ENCODE measurements at regions not wholly inside any gene's neighbourhood (a gene's known extent, or its start where the extent isn't known, plus 50 kb on each side); places are given as distances from the start of the nearest gene placed in this dataset.

DNA sequence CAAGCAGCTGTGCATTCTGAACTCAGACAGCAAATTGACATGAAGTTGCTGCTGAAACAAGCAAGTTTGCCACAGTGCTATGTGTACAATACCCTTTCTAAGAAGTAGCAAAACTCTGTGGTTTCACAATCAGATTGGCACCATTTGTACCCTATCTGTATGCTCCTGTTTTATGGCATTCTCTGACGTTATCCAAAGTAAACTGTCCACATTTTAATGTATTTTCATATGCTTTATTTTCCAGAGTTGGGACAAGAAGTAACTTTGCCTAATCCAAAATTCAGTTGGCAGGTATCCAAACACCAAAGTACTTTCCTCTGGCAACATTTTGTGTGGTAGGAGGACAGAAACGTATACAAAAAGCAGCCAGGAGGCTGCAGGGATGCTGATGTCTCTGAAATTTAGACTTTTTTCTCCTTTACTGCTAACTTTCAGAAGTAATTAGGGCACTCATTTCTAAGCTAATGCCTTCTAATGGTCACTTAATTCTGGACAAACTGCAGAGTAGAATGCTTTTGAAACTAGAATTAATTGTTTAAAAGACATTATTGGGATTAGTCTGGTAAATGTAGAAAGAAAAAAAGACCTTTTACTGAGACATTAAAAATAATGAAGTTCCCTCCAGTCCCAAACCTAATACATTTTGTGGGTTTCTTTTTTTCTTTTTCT is 414.7 kb upstream of the NRP1 start:
- Histone ChIP-seq H3K36me3 (ENCODE audit: insufficient read depth in 1 of 2, low read depth in 1 of 2) (no peaks in the 10 kb centered on the region), H3K27me3 (ENCODE audit: insufficient read depth in 3 of 3, low read length in 2 of 3) (no peaks in the 10 kb centered on the region), H3K27ac (no peak overlapping the region), H3K4me1 (peaks cover 16% of the 10 kb centered on the region), H3K9me3 (no peaks in the 10 kb centered on the region), H3K4me3 (no peak overlapping the region)
- intact Hi-C loops (cut with DNase I), result no loop called here
- TF ChIP-seq, protein P1, sequence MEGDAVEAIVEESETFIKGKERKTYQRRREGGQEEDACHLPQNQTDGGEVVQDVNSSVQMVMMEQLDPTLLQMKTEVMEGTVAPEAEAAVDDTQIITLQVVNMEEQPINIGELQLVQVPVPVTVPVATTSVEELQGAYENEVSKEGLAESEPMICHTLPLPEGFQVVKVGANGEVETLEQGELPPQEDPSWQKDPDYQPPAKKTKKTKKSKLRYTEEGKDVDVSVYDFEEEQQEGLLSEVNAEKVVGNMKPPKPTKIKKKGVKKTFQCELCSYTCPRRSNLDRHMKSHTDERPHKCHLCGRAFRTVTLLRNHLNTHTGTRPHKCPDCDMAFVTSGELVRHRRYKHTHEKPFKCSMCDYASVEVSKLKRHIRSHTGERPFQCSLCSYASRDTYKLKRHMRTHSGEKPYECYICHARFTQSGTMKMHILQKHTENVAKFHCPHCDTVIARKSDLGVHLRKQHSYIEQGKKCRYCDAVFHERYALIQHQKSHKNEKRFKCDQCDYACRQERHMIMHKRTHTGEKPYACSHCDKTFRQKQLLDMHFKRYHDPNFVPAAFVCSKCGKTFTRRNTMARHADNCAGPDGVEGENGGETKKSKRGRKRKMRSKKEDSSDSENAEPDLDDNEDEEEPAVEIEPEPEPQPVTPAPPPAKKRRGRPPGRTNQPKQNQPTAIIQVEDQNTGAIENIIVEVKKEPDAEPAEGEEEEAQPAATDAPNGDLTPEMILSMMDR (IDR thresholded peaks at IDR 0.05), result no peak
- WGBS, 3 donors, result 39 to 47% (median 45%) methylated on average over 2 of the region's 2 CpGs
- ATAC-seq (no peak), DNase-seq (no peak)

DNA sequence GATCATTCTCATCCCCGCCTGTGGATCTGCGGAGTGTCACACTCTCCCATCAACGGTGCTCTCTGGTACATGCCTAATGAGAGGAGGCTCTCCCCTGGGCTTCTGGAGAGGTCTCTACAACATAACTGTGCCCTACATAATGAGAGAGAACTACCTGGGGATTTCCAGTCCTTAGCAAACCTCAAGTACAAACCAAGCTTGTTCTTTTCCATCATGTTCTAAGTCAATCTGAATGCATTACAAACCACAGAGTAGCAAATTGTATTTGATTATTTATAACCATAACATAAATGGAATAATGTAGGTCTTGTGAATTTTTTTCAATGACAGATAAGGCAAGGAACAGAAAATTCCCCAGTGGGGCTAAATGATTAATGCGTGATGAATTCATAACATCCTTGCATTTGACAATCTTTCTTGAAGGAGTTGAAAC is 412.4 kb upstream of the NRP1 start:
- H3K36me3 ChIP-seq (ENCODE audit: insufficient read depth in 1 of 2, low read depth in 1 of 2), result no peaks in the 10 kb centered on the region
- H3K9me3 ChIP-seq, result no peaks in the 10 kb centered on the region
- H3K4me1 ChIP-seq, result peaks cover 16% of the 10 kb centered on the region
- WGBS, 3 donors, result 87 to 94% (median 88%) methylated on average over 4 of the region's 4 CpGs
- no peak overlapping the region for H3K27ac ChIP-seq
- TF ChIP-seq, protein P1 (IDR thresholded peaks at IDR 0.05), result no peak
- no peaks in the 10 kb centered on the region for H3K27me3 ChIP-seq (ENCODE audit: insufficient read depth in 3 of 3, low read length in 2 of 3)
- no peak for DNase-seq
- intact Hi-C loops (cut with DNase I), result no loop called here
- no peak for ATAC-seq
- no peak overlapping the region for H3K4me3 ChIP-seq

DNA sequence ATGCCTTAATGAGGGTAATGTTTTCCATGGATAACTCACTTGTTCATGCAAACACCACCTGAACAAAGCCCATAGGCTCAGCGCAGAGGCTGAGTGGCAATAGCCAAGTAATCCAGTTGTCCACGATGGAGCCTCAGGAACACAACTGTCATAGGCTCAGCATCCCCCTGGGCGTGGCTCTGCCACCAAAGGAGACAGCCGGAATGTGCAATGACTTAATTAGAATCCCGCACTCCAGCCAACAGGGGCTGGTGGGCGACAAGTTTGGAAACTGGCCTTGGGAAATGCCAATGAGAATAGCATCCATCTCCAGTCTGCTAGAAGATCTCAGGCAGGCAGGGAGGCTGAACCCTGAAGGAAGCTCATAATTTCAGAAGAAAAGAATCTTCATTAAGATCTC is 411.7 kb upstream of the NRP1 start:
- Histone ChIP-seq H3K9me3 (no peaks in the 10 kb centered on the region), H3K27ac (no peak overlapping the region), H3K36me3 (ENCODE audit: insufficient read depth in 1 of 2, low read depth in 1 of 2) (no peaks in the 10 kb centered on the region), H3K4me3 (no peak overlapping the region), H3K4me1 (peaks cover 16% of the 10 kb centered on the region), H3K27me3 (ENCODE audit: insufficient read depth in 3 of 3, low read length in 2 of 3) (no peaks in the 10 kb centered on the region)
- no peak for ATAC-seq
- DNase-seq, result no peak
- intact Hi-C loops (cut with DNase I), result no loop called here
- WGBS, 3 donors, result 79 to 89% (median 80%) methylated on average over 6 of the region's 6 CpGs
- TF ChIP-seq, protein P1 (IDR thresholded peaks at IDR 0.05), result no peak

DNA sequence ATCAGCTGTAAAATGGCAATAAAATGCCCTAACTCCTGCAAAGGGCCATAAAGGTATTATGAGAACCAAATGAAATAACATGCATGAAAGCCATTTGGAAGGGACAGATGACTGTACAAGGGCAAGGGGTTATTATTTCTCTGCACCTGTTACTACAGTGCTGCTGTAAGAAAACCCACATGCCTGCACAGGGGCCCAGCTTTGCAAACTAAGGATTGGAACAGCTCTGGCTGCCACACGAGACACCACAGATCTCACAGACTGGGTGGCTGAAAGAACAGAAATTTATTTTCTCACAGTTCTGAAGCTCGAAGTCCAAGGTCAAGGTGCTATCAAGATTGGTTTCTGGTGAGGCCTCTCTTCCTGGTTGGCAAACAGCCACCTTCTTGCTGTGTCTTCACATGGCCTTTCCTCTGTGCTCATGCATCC is 409.0 kb upstream of the NRP1 start:
- Histone ChIP-seq H3K4me1 (no peaks in the 10 kb centered on the region), H3K36me3 (ENCODE audit: insufficient read depth in 1 of 2, low read depth in 1 of 2) (no peaks in the 10 kb centered on the region), H3K4me3 (no peak overlapping the region), H3K27me3 (ENCODE audit: insufficient read depth in 3 of 3, low read length in 2 of 3) (no peaks in the 10 kb centered on the region), H3K9me3 (no peaks in the 10 kb centered on the region), H3K27ac (no peak overlapping the region)
- DNase-seq (no peak), ATAC-seq (peak in 1 of 4 donors; percentile 57)
- TF ChIP-seq, protein P1 (IDR thresholded peaks at IDR 0.05), result no peak
- intact Hi-C loops (cut with DNase I), result no loop called here
- WGBS, 3 donors, result 36 to 58% (median 49%) methylated on average over 2 of the region's 2 CpGs

DNA sequence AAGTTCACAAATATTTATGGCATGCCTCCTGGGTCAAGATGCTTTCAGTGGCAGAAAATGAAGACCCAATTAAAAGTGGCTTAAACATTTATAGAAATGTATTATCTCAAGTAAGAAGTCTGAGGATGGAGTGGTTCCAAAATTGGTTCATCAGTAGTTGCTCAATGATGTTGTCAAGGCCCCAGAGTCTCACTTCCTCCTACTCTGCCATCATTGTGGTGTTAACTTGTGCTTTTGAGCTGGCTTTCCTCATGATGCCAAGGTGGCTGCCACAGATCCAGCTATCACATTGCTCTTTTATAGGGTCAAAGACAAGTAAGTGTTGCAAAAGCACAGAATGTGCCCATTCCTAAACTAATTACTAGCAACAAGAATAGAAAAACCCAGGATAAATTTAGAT is 404.6 kb upstream of the NRP1 start:
- intact Hi-C loops (cut with DNase I), result no loop called here
- DNase-seq, result no peak
- Histone ChIP-seq H3K4me3 (no peak overlapping the region), H3K27me3 (ENCODE audit: insufficient read depth in 3 of 3, low read length in 2 of 3) (no peaks in the 10 kb centered on the region), H3K36me3 (ENCODE audit: insufficient read depth in 1 of 2, low read depth in 1 of 2) (no peaks in the 10 kb centered on the region), H3K4me1 (peaks cover 12% of the 10 kb centered on the region), H3K27ac (no peak overlapping the region), H3K9me3 (no peaks in the 10 kb centered on the region)
- no peak for ATAC-seq
- TF ChIP-seq, protein P1 (IDR thresholded peaks at IDR 0.05), result no peak

Data from psoas muscle (tissue), 7 donors.